ENCODE measurements at regions not wholly inside any gene's neighbourhood (a gene's known extent, or its start where the extent isn't known, plus 50 kb on each side); places are given as distances from the start of the nearest gene placed in this dataset.
A peak's percentile ranks its signal among the peaks of the same experiment; 100 is the strongest.
"Not testable (repeated sequence)": the region's sequence is repeated elsewhere in the genome, so short reads cannot be mapped to it uniquely, and the experiment has no call there.

GRCh38 chr16:22989598-22989997 is 159.7 kb downstream of the USP31 start:
- no peak for TF ChIP-seq CTCF (IDR thresholded peaks at IDR 0.05)
- H3K4me2 ChIP-seq (ENCODE audit: low read length) = no peak overlapping the region

GRCh38 chr16:22983614-22984013 is 165.6 kb downstream of the USP31 start:
- no peak for TF ChIP-seq CTCF (IDR thresholded peaks at IDR 0.05)
- no peak overlapping the region for H3K27ac ChIP-seq
- no peaks in the 10 kb centered on the region for H3K9me3 ChIP-seq (ENCODE audit: control insufficient read depth, low read length)
- no peak overlapping the region for H2AFZ ChIP-seq
- no peaks in the 10 kb centered on the region for H3K4me1 ChIP-seq
- H3K4me2 ChIP-seq (ENCODE audit: low read length) = no peak overlapping the region
- no peaks in the 10 kb centered on the region for H3K79me2 ChIP-seq
- H3K9ac ChIP-seq = no peak overlapping the region
- H3K27me3 ChIP-seq (ENCODE audit: control insufficient read depth, insufficient read depth, low read length) = no peaks in the 10 kb centered on the region
- no peak overlapping the region for H3K4me3 ChIP-seq (ENCODE audit: low read depth, low read length)
- H3K36me3 ChIP-seq (ENCODE audit: control insufficient read depth, insufficient read depth, low read length) = no peaks in the 10 kb centered on the region

More at GRCh38 chr16:22989598-22989997, 159.7 kb downstream of the USP31 start:
- Histone ChIP-seq H3K27me3 (ENCODE audit: control insufficient read depth, insufficient read depth, low read length) (no peaks in the 10 kb centered on the region), H3K9me3 (ENCODE audit: control insufficient read depth, low read length) (no peaks in the 10 kb centered on the region), H2AFZ (no peak overlapping the region), H3K27ac (no peak overlapping the region), H3K9ac (no peak overlapping the region), H3K36me3 (ENCODE audit: control insufficient read depth, insufficient read depth, low read length) (no peaks in the 10 kb centered on the region), H3K4me1 (no peaks in the 10 kb centered on the region), H3K79me2 (no peaks in the 10 kb centered on the region), H3K4me3 (ENCODE audit: low read depth, low read length) (no peak overlapping the region)

- H3K4me2 ChIP-seq (ENCODE audit: low read length); H3K4me3 ChIP-seq (ENCODE audit: low read depth, low read length); H3K4me1 ChIP-seq; H3K36me3 ChIP-seq (ENCODE audit: control insufficient read depth, insufficient read depth, low read length); H2AFZ ChIP-seq; H3K79me2 ChIP-seq; H3K9ac ChIP-seq; H3K9me3 ChIP-seq (ENCODE audit: control insufficient read depth, low read length); H3K27me3 ChIP-seq (ENCODE audit: control insufficient read depth, insufficient read depth, low read length); H3K27ac ChIP-seq: not testable (repeated sequence)
These were observed 166.6 kb downstream of the HS3ST2 start for GRCh38 chr16:22980514-22980913.

GRCh38 chr16:22979038-22979437 is 165.1 kb downstream of the HS3ST2 start:
- Histone ChIP-seq H3K27ac (no peak overlapping the region), H3K4me2 (ENCODE audit: low read length) (no peak overlapping the region), H2AFZ (no peak overlapping the region), H3K9me3 (ENCODE audit: control insufficient read depth, low read length) (no peaks in the 10 kb centered on the region), H3K79me2 (no peaks in the 10 kb centered on the region), H3K36me3 (ENCODE audit: control insufficient read depth, insufficient read depth, low read length) (no peaks in the 10 kb centered on the region), H3K4me1 (no peaks in the 10 kb centered on the region), H3K27me3 (ENCODE audit: control insufficient read depth, insufficient read depth, low read length) (no peaks in the 10 kb centered on the region), H3K9ac (no peak overlapping the region), H3K4me3 (ENCODE audit: low read depth, low read length) (no peak overlapping the region)
- TF ChIP-seq CTCF (IDR thresholded peaks at IDR 0.05) = no peak

GRCh38 chr16:22977294-22977697 is 163.3 kb downstream of the HS3ST2 start:
- Histone ChIP-seq H2AFZ (no peak overlapping the region), H3K4me2 (ENCODE audit: low read length) (no peak overlapping the region), H3K4me3 (ENCODE audit: low read depth, low read length) (no peak overlapping the region), H3K79me2 (no peaks in the 10 kb centered on the region), H3K4me1 (no peaks in the 10 kb centered on the region), H3K36me3 (ENCODE audit: control insufficient read depth, insufficient read depth, low read length) (no peaks in the 10 kb centered on the region), H3K27me3 (ENCODE audit: control insufficient read depth, insufficient read depth, low read length) (no peaks in the 10 kb centered on the region), H3K9ac (no peak overlapping the region), H3K27ac (no peak overlapping the region), H3K9me3 (ENCODE audit: control insufficient read depth, low read length) (no peaks in the 10 kb centered on the region)
- TF ChIP-seq CTCF (IDR thresholded peaks at IDR 0.05) = peak; percentile 26

Data from parathyroid adenoma (tissue), 2 donors.